ENCODE measurements at regions not wholly inside any gene's neighbourhood (a gene's known extent, or its start where the extent isn't known, plus 50 kb on each side); places are given as distances from the start of the nearest gene placed in this dataset.

DNA sequence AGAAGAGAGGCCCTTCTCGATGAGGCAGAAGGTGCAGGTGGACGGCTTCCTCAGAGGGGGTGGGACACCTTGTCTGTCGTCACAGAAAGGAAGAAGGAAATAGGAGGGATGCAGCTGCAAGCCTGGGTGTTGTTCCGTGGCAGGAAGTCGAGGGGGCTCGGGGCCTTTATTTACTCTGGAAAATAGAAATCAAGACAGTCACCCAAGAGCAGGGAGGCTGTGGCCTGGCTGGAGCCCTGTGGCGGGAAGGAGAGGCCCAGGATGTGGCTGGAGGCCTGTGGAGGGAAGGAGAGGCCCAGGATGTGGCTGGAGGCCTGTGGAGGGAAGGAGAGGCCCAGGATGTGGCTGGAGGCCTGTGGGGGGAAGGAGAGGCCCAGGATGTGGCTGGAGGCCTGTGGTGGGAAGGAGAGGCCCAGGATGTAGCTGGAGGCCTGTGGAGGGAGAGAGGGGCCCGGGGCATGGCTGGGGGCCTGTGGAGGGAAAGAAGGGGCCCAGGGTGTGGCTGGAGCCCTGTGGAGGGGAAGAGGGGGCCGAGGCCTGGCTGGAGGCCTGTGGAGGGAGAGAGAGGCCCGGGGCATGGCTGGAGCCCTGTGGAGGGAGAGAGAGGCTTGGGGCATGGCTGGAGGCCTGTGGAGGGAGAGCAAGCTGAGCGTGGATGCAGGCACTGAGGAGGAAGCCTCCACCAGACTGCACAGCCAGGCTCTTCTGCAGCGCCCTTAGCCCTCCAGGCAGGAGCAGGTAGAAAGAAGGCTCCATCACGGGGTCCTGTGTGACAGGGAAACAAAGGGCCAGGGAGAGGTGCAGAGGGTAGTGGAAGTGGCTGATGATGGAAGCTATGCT lies 97.3 kb upstream of the SFMBT2 start:
- no peak for DNase-seq (ENCODE audit: low read depth in 1 of 2, low spot score in 1 of 2)
- in situ Hi-C loops (cut with HindIII; ENCODE audit: low pct_unique_long_range_greater_than_20kb, low sequenced_read_pairs), result no loop called here
- TF ChIP-seq JUND (IDR thresholded peaks at IDR 0.05; ENCODE audit: low read depth), result no peak

- in situ Hi-C loops (cut with HindIII; ENCODE audit: low pct_unique_long_range_greater_than_20kb, low sequenced_read_pairs), result no loop called here
These were observed 95.7 kb upstream of the SFMBT2 start for GRCh38 chr10:7506571-7506970.

DNA sequence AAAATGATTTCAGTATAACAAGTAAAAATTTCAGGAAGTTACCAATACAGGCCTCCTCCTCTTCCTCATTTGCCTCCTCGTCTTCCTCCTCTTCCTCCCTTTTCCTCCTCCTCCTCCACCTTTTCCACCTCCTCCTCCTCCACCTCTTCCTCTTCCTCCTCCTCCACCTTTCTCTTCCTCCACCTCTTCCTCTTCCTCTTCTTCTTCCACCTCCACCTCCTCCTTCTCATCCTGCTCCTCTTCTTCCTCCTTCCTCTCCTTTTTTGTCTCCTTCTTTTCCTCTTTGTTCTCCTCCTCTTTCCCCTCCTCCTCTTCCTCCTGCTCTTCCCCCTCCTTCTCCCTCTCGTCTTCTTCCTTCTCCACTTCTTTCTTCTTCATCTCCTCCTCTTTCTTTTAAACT lies 94.4 kb upstream of the SFMBT2 start:
- in situ Hi-C loops (cut with HindIII; ENCODE audit: low pct_unique_long_range_greater_than_20kb, low sequenced_read_pairs), result no loop called here
- no peak for DNase-seq (ENCODE audit: low read depth in 1 of 2, low spot score in 1 of 2)
- no peak for TF ChIP-seq JUND (IDR thresholded peaks at IDR 0.05; ENCODE audit: low read depth)

More at GRCh38 chr10:7506571-7506970, 95.7 kb upstream of the SFMBT2 start:
- no peak for DNase-seq (ENCODE audit: low read depth in 1 of 2, low spot score in 1 of 2)
- no peak for TF ChIP-seq JUND (IDR thresholded peaks at IDR 0.05; ENCODE audit: low read depth)

DNA sequence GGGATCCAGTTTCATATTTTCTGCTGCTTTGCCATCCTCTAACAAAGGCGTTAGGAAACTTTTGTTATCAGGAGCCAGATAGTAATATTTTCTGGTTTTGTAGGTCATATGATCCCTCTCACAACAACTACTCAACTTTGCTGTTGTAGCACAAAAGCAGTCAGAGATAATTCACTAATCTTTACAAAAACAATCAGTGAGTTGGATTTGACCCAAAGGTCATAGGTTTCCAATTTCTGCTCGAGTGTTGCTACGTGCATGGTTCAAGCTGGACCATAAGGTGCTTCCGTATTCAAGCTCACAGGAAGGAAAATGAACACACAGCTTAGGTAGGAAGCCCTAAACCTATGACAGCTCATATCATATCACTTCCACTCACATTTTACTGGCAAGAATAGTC lies 92.4 kb upstream of the SFMBT2 start:
- no peak for TF ChIP-seq JUND (IDR thresholded peaks at IDR 0.05; ENCODE audit: low read depth)
- in situ Hi-C loops (cut with HindIII; ENCODE audit: low pct_unique_long_range_greater_than_20kb, low sequenced_read_pairs), result no loop called here
- no peak for DNase-seq (ENCODE audit: low read depth in 1 of 2, low spot score in 1 of 2)

GRCh38 chr10:7501157-7501556 lies 90.3 kb upstream of the SFMBT2 start:
- no peak for TF ChIP-seq JUND (IDR thresholded peaks at IDR 0.05; ENCODE audit: low read depth)
- no peak for DNase-seq (ENCODE audit: low read depth in 1 of 2, low spot score in 1 of 2)
- in situ Hi-C loops (cut with HindIII; ENCODE audit: low pct_unique_long_range_greater_than_20kb, low sequenced_read_pairs), result no loop called here

- TF ChIP-seq JUND (IDR thresholded peaks at IDR 0.05; ENCODE audit: low read depth), result no peak
- in situ Hi-C loops (cut with HindIII; ENCODE audit: low pct_unique_long_range_greater_than_20kb, low sequenced_read_pairs), result no loop called here
- no peak for DNase-seq (ENCODE audit: low read depth in 1 of 2, low spot score in 1 of 2)
These were observed 87.3 kb upstream of the SFMBT2 start for GRCh38 chr10:7498111-7498510.

GRCh38 chr10:7493996-7494395 lies 83.2 kb upstream of the SFMBT2 start:
- TF ChIP-seq JUND (IDR thresholded peaks at IDR 0.05; ENCODE audit: low read depth), result no peak
- in situ Hi-C loops (cut with HindIII; ENCODE audit: low pct_unique_long_range_greater_than_20kb, low sequenced_read_pairs), result no loop called here

DNA sequence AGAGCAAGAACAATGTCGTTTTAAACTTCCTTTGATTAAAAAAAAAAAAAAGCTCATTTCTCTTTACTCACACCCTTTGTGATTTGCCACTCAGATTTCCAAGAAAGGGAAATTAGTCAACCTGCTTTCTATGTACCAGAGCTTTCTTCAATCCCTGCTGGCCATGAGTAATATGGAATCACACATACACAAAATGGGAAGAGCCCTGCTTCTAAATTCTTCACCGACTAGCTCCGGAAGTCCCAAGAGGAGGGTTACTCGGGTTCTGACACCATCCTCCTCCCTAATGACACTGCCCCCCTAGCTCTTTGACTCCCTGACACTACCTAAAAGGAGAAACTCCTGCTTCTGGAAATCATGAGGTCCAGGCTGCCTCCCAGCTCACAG lies 81.8 kb upstream of the SFMBT2 start:
- in situ Hi-C loops (cut with HindIII; ENCODE audit: low pct_unique_long_range_greater_than_20kb, low sequenced_read_pairs), result no loop called here
- no peak for DNase-seq (ENCODE audit: low read depth in 1 of 2, low spot score in 1 of 2)
- TF ChIP-seq JUND (IDR thresholded peaks at IDR 0.05; ENCODE audit: low read depth), result no peak

More at GRCh38 chr10:7493996-7494395, 83.2 kb upstream of the SFMBT2 start:
- peak in 1 of 2 experiments; percentile 24 for DNase-seq (ENCODE audit: low read depth in 1 of 2, low spot score in 1 of 2)

DNA sequence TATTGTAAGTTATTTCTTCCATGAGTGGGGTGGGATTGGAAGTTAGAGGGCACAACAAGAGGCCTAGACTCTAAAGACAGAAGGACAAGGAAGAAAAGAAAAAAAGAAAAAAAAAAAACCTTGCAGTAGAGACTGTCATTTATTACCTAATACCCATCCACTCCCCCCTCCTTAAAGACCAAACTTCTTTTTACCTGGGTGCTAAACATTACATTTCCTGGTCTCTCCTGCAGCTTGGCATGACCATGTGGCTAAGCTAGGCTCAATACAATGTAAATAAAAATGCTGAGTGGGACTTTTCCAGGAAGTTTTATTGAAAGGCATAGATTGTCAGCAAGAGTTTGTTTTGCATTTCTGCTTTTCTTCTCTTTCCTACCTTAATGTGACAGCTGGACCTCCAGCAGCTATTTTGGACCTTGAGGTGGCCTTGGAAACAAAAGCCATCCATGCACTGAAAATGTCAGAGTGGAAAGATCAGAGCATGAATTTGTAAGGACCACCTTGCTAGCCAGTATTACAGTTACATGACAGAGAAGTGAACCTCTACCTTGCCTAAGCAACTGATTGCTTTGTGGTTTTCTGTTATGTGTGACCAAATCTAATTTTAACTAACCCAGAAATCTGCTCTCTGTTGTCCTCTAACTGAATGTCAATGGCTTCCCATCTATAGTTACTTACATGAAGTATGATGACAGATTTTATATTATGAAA lies 81.3 kb upstream of the SFMBT2 start:
- no peak for DNase-seq (ENCODE audit: low read depth in 1 of 2, low spot score in 1 of 2)
- in situ Hi-C loops (cut with HindIII; ENCODE audit: low pct_unique_long_range_greater_than_20kb, low sequenced_read_pairs), result no loop called here
- no peak for TF ChIP-seq JUND (IDR thresholded peaks at IDR 0.05; ENCODE audit: low read depth)

- no peak for TF ChIP-seq JUND (IDR thresholded peaks at IDR 0.05; ENCODE audit: low read depth)
- DNase-seq (ENCODE audit: low read depth in 1 of 2, low spot score in 1 of 2), result no peak
- in situ Hi-C loops (cut with HindIII; ENCODE audit: low pct_unique_long_range_greater_than_20kb, low sequenced_read_pairs), result no loop called here
These were observed 80.4 kb upstream of the SFMBT2 start for GRCh38 chr10:7491230-7491629.

GRCh38 chr10:7488418-7488829 lies 77.6 kb upstream of the SFMBT2 start:
- no peak for TF ChIP-seq JUND (IDR thresholded peaks at IDR 0.05; ENCODE audit: low read depth)
- DNase-seq (ENCODE audit: low read depth in 1 of 2, low spot score in 1 of 2), result peak in 1 of 2 experiments; percentile 20
- in situ Hi-C loops (cut with HindIII; ENCODE audit: low pct_unique_long_range_greater_than_20kb, low sequenced_read_pairs), result no loop called here

- in situ Hi-C loops (cut with HindIII; ENCODE audit: low pct_unique_long_range_greater_than_20kb, low sequenced_read_pairs), result no loop called here
These were observed 76.7 kb upstream of the SFMBT2 start for GRCh38 chr10:7487528-7487927.

DNA sequence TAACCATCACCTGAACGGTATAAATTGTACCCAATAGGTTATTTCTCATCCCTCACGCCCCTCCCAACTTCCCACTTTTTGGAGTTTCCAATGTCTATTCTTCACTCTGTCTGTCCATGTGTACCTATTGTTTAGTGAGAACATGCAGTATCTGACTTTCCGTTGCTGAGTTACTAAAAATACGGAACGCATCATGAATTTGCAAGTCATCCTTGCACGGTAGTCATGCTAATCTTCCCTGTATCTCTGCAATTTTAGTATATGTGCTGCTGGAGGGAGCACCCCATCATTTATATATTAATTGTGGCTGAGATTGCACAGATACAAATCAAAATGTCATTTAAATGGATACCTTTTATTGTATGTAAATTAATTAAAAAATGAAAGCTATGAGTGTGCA lies 75.7 kb upstream of the SFMBT2 start:
- no peak for TF ChIP-seq JUND (IDR thresholded peaks at IDR 0.05; ENCODE audit: low read depth)
- no peak for DNase-seq (ENCODE audit: low read depth in 1 of 2, low spot score in 1 of 2)
- in situ Hi-C loops (cut with HindIII; ENCODE audit: low pct_unique_long_range_greater_than_20kb, low sequenced_read_pairs), result no loop called here

More at GRCh38 chr10:7487528-7487927, 76.7 kb upstream of the SFMBT2 start:
- DNase-seq (ENCODE audit: low read depth in 1 of 2, low spot score in 1 of 2), result no peak
- no peak for TF ChIP-seq JUND (IDR thresholded peaks at IDR 0.05; ENCODE audit: low read depth)

All from T47D (cell line).